ENCODE measurements at regions not wholly inside any gene's neighbourhood (a gene's known extent, or its start where the extent isn't known, plus 50 kb on each side); places are given as distances from the start of the nearest gene placed in this dataset.

DNA sequence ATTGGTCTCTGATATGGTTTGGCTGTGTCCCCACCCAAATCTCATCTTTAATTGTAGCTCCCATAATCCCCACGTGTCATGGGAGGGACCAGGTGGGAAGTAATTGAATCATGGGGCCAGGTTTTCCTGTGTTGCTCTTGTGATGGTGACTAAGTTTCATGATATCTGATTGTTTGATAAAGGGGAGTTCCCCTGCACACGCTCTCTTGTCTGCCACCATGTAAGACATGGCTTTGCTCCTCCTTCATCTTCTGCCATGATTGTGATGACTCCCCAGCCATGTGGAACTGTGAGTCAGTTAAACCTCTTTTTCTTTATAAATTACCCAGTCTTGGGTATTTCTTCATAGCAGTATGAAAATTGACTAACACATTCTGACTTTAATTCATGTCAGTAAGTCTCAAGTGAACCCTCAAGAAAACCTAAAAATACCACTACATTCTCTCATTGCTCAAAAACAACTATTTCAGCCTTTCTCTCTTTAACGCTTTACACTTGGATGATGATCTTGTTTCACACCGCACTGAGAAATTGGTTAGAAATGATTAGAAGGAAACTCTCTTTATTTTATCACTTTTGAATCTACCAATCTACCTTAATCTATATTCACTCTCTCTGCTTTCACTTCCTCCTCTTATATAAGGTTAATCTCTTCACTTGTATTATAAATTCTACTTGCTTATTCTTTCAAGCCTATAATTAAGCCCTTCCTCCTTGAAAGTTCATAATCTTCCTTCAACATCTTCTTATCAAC, 110.1 kb downstream of the GALR1 start:
- no peak for DNase-seq (ENCODE audit: low spot score)
- in situ Hi-C loops (cut with MboI; ENCODE audit: low pct_unique_long_range_greater_than_20kb, low sequenced_read_pairs, unreplicated experiment) = no loop called here
- TF ChIP-seq, protein P1, sequence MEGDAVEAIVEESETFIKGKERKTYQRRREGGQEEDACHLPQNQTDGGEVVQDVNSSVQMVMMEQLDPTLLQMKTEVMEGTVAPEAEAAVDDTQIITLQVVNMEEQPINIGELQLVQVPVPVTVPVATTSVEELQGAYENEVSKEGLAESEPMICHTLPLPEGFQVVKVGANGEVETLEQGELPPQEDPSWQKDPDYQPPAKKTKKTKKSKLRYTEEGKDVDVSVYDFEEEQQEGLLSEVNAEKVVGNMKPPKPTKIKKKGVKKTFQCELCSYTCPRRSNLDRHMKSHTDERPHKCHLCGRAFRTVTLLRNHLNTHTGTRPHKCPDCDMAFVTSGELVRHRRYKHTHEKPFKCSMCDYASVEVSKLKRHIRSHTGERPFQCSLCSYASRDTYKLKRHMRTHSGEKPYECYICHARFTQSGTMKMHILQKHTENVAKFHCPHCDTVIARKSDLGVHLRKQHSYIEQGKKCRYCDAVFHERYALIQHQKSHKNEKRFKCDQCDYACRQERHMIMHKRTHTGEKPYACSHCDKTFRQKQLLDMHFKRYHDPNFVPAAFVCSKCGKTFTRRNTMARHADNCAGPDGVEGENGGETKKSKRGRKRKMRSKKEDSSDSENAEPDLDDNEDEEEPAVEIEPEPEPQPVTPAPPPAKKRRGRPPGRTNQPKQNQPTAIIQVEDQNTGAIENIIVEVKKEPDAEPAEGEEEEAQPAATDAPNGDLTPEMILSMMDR (IDR thresholded peaks at IDR 0.05; ENCODE audit: extremely low read depth, insufficient read depth, missing control alignments) = no peak

DNA sequence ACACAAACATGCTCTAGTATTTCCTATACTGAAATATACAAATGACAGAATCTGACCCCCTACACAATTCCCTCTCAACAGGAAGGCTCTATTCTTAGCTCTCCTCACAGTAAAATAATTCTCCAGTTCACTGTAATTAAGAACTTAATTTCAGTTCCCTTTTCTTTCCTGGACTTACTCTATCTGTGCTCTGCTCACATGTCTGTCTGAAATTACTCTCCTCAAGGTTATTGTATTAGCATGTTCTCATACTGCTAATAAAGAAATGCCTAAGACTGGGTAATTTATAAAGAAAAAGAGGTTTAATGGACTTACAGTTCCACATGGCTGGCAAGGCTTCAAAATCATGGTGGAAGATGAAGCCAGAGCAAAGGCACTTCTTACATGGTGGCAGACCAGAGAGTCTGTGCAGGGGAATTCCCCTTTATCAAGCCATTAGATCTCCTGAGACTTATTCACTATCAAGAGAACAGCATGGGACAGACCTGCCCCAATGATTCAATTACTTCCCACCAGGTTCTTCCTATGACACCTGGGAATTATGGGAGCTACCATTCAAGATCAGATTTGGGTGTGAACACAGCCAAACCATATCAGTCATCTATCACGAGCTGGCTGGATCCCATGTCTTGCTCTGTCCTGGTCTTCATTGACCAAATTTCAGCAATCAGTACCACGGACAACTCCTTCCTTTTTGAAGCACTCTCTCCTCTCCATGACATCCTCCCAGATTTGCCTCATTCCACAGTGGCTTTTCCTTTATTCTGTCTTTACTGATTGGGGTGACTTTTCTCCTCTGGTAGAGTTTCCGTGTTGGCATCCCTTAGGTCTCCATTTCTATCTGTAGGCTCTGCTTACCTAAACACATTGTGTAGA, 110.9 kb downstream of the GALR1 start:
- TF ChIP-seq, protein P1 (IDR thresholded peaks at IDR 0.05; ENCODE audit: extremely low read depth, insufficient read depth, missing control alignments) = no peak
- in situ Hi-C loops (cut with MboI; ENCODE audit: low pct_unique_long_range_greater_than_20kb, low sequenced_read_pairs, unreplicated experiment) = no loop called here
- no peak for DNase-seq (ENCODE audit: low spot score)

DNA sequence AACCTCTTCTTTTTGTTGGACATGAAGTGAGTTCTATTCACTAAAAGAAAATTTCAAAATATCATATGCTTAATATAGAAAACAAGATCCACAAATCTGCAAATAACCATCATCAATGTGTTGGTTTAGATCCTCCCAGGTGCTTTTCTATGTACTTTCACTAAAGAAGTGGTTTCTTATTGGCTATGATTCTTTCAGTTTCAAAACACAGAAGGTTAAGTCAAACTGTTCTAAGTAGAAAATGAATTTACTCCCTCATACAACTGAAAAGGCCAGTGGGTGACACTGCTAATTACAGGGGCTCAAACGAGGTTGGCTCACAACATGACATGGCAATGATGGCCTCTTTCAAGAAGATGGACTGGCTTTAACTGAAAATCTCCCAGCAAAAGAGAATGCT, 111.7 kb downstream of the GALR1 start:
- no peak for DNase-seq (ENCODE audit: low spot score)
- TF ChIP-seq, protein P1 (IDR thresholded peaks at IDR 0.05; ENCODE audit: extremely low read depth, insufficient read depth, missing control alignments) = no peak
- in situ Hi-C loops (cut with MboI; ENCODE audit: low pct_unique_long_range_greater_than_20kb, low sequenced_read_pairs, unreplicated experiment) = no loop called here

DNA sequence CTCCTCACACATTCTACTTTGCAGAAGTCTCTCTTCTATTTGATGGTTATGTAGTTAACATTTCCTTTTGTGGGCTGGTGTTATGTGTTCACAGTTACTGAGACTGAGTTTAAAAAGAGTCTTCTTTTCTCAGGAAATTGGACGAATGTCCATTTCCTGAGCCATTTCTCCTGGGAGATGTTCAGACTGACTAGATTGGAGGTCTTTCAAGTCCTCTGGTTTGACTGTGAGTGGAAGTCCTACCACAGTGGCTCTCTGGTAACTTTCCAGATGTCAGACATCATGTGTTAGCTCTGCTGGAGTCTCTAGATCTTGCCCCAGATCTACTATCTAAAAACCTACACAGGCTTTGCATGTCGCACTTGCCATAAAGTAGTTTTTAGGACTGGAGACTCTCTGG, 116.0 kb downstream of the GALR1 start:
- TF ChIP-seq, protein P1 (IDR thresholded peaks at IDR 0.05; ENCODE audit: extremely low read depth, insufficient read depth, missing control alignments) = no peak
- in situ Hi-C loops (cut with MboI; ENCODE audit: low pct_unique_long_range_greater_than_20kb, low sequenced_read_pairs, unreplicated experiment) = no loop called here
- DNase-seq (ENCODE audit: low spot score) = no peak

DNA sequence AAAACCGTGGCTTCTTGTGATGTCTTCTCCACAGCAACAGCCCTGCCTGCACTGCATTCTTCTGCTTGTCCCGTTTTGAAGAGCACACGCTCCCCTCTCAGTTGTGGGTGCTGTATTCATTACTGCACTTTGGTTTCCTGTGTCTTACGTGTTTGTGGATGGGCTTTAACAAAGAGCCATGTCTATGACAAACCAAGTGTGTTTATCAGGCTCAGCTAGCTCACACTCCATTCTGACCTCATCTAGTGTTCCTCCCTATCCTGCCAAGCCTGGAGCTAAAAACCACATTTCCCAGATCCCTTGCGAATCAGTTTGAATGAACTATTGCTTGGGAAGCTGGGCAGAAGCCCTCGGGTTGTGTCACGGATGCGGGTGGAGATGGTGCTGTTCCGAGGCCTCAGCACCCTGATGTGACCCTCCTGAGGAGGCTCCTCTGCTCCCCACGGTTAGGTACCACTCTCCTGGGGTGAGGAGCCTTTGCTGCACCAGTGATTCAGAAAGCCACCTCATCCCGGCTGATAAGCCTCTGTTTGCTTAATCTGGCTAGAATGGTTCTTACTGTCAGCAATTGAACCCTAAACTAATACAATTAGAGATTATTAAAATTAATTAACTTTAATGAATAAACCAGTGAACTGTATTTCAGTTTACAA, 116.5 kb downstream of the GALR1 start:
- in situ Hi-C loops (cut with MboI; ENCODE audit: low pct_unique_long_range_greater_than_20kb, low sequenced_read_pairs, unreplicated experiment) = no loop called here
- DNase-seq (ENCODE audit: low spot score) = no peak
- TF ChIP-seq, protein P1 (IDR thresholded peaks at IDR 0.05; ENCODE audit: extremely low read depth, insufficient read depth, missing control alignments) = no peak
